HFF-Myc (cell line): ENCODE measurements at regions not wholly inside any gene's neighbourhood (a gene's known extent, or its start where the extent isn't known, plus 50 kb on each side); places are given as distances from the start of the nearest gene placed in this dataset.

Source experiments
- DNase-seq: peaks from one replicate; pipeline ENCODE4 v3.0.0-alpha.2; 2011; ENCODE audit warnings: low read depth; ENCODE audit errors: extremely low read depth
- H3K4me3 ChIP-seq: replicated peaks from 2 replicates; pipeline ENCODE4 v1.5.1; 2011; ENCODE audit warnings: low read depth, mild to moderate bottlenecking, control low read depth, low read length
- CTCF ChIP-seq: IDR thresholded peaks from 2 replicates; pipeline ENCODE4 v1.5.1; 2012; ENCODE audit warnings: mild to moderate bottlenecking, low read depth, low read length, control low read depth; ENCODE audit errors: missing control alignments

GRCh38 chr7:121547544-121548092 lies 151.5 kb upstream of the FAM3C start:
- peak; percentile 57 for TF ChIP-seq CTCF
- peak; percentile 35 for DNase-seq

GRCh38 chr7:121546632-121547543 lies 150.8 kb upstream of the FAM3C start:
- no peak overlapping the region for H3K4me3 ChIP-seq
- TF ChIP-seq CTCF = no peak
- DNase-seq = no peak

More at GRCh38 chr7:121547544-121548092, 151.5 kb upstream of the FAM3C start:
- H3K4me3 ChIP-seq = no peak overlapping the region

GRCh38 chr7:121545418-121545817 lies 149.3 kb upstream of the FAM3C start:
- H3K4me3 ChIP-seq = no peak overlapping the region

GRCh38 chr7:121544726-121545125 lies 148.6 kb upstream of the FAM3C start:
- peak; percentile 83 for DNase-seq
- no peak for TF ChIP-seq CTCF
- no peak overlapping the region for H3K4me3 ChIP-seq

More at GRCh38 chr7:121545418-121545817, 149.3 kb upstream of the FAM3C start:
- DNase-seq = no peak
- TF ChIP-seq CTCF = no peak

- DNase-seq = no peak
- no peak overlapping the region for H3K4me3 ChIP-seq
- no peak for TF ChIP-seq CTCF
Observed at GRCh38 chr7:121544238-121544637, 148.1 kb upstream of the FAM3C start.

- no peak for DNase-seq
- TF ChIP-seq CTCF = no peak
- no peak overlapping the region for H3K4me3 ChIP-seq
Observed at GRCh38 chr7:121541457-121541856, 145.3 kb upstream of the FAM3C start.
